DOHH2 (cell line): ENCODE measurements at regions not wholly inside any gene's neighbourhood (a gene's known extent, or its start where the extent isn't known, plus 50 kb on each side); places are given as distances from the start of the nearest gene placed in this dataset.

Experiments used
- H3F3A ChIP-seq: fragments of 200-600 bp; sonication (generic), shearing (Covaris generic); 2 replicates; pipeline ENCODE4 v1.6.0; 2016; ENCODE audit warnings: antibody characterized with exemption, mild to moderate bottlenecking; ENCODE audit not compliant: control insufficient read depth, insufficient read depth
- H3K27ac ChIP-seq: fragments of 200-600 bp; sonication (generic); 2 replicates; pipeline ENCODE4 v1.5.1; 2014; ENCODE audit warnings: low read depth, mild to moderate bottlenecking, low read length, moderate library complexity
- H3K27me3 ChIP-seq: fragments of 200-600 bp; sonication (generic); 2 replicates; pipeline ENCODE4 v1.6.1; 2014; ENCODE audit warnings: mild to moderate bottlenecking, low read length, mixed read lengths; ENCODE audit not compliant: control insufficient read depth
- H3K36me3 ChIP-seq: fragments of 200-600 bp; sonication (generic); 2 replicates; pipeline ENCODE4 v1.6.1; 2014; ENCODE audit warnings: mild to moderate bottlenecking, low read length, moderate library complexity, mixed read lengths; ENCODE audit not compliant: control insufficient read depth
- H3K4me1 ChIP-seq: fragments of 200-600 bp; sonication (generic); 2 replicates; pipeline ENCODE4 v1.6.1; 2014; ENCODE audit warnings: mild to moderate bottlenecking, low read length, mixed read lengths; ENCODE audit not compliant: control insufficient read depth
- H3K4me2 ChIP-seq: fragments of 200-600 bp; sonication (generic); 2 replicates; pipeline ENCODE4 v1.6.0; 2014; ENCODE audit warnings: mild to moderate bottlenecking, low read length, moderate library complexity
- H3K4me3 ChIP-seq: fragments of 200-600 bp; sonication (generic); 2 replicates; pipeline ENCODE4 v1.5.1; 2014; ENCODE audit warnings: mild to moderate bottlenecking, low read length, mixed read lengths
- H3K79me2 ChIP-seq: fragments of 200-600 bp; sonication (generic); 2 replicates; pipeline ENCODE4 v1.6.1; 2014; ENCODE audit warnings: mild to moderate bottlenecking, low read length, mixed read lengths; ENCODE audit not compliant: control insufficient read depth
- H3K9me2 ChIP-seq: fragments of 200-600 bp; sonication (generic); replicated peaks from 2 replicates; pipeline ENCODE4 v1.6.1; 2014; ENCODE audit warnings: mild to moderate bottlenecking, low read length, mixed read lengths; ENCODE audit not compliant: control insufficient read depth
- H3K9me3 ChIP-seq: fragments of 200-600 bp; sonication (generic); 2 replicates; pipeline ENCODE4 v1.6.1; 2014; ENCODE audit warnings: antibody characterized with exemption, low read length, mixed read lengths; ENCODE audit not compliant: control insufficient read depth, insufficient read depth
- H4K20me1 ChIP-seq: fragments of 200-600 bp; sonication (generic); 2 replicates; pipeline ENCODE4 v1.6.0; 2014; ENCODE audit warnings: low read depth, mild to moderate bottlenecking, antibody characterized with exemption, low read length, moderate library complexity; ENCODE audit not compliant: control insufficient read depth, insufficient read depth
- EZH2phosphoT487 ChIP-seq: fragments of 200-600 bp; sonication (generic); IDR thresholded peaks from 2 replicates; pipeline ENCODE4 v1.6.1; 2017; ENCODE audit warnings: borderline replicate concordance, mild to moderate bottlenecking, antibody characterized with exemption, low read length, moderate library complexity, mixed read lengths
- TF ChIP-seq, protein P1 (sequence below): fragments of 200-600 bp; sonication (generic); IDR thresholded peaks from one replicate; pipeline ENCODE4 v1.5.1; 2014; ENCODE audit warnings: antibody characterized with exemption, mild to moderate bottlenecking, low read depth, low read length; ENCODE audit not compliant: poor library complexity, severe bottlenecking

DNA sequence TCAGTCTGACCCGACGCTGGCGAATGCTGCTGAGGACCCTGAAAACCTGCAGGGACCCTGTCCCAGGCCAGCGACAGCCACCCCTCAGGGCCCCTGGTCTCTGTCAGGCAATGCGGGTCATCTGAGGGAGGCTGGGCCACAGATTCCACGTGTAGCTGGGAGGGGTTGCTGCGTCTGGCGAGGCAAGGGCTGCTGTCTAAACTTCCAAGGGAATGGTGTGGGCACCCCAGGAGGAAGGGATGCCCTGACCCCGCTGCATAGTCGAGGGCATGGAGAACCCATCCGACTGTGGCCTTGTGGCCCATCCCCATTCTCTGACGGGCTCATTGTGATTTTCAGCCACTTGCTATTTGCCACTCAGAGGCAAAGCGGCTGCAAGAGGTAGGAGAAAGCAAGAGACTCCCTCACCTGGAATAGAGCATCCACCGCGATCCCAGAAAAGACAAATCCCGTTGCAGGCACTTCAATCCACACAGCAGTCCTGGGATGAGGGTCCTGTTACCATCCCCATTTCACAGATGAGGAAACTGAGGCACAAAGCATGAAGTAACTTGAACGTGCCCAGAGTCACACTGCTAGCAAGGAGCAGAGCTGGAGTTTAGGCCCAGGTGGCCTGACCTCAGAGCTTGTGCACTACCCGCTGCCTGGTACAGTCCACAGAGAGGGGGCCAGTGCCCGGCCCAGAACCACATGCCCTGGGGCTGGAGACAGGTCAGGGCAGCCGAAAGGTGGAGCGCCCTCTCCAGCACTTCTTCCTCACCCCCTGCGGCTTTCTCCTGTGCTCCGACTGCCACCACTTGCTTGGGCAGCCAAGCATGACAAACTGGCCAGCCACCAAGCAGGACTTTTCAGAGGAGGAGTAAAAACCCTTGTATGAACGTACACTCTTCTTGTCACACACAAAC is 163.8 kb upstream of the KLF14 start:
- H3K27ac ChIP-seq = peak overlapping the region; percentile 14; the same call in 1 of the 2 replicates
- no peaks in the 10 kb centered on the region for H3K9me3 ChIP-seq
- no peaks in the 10 kb centered on the region for H3K27me3 ChIP-seq
- H3K9me2 ChIP-seq = no peaks in the 10 kb centered on the region
- peaks cover 24% of the 10 kb centered on the region for H3K79me2 ChIP-seq
- no peak for TF ChIP-seq EZH2phosphoT487
- TF ChIP-seq, protein P1, sequence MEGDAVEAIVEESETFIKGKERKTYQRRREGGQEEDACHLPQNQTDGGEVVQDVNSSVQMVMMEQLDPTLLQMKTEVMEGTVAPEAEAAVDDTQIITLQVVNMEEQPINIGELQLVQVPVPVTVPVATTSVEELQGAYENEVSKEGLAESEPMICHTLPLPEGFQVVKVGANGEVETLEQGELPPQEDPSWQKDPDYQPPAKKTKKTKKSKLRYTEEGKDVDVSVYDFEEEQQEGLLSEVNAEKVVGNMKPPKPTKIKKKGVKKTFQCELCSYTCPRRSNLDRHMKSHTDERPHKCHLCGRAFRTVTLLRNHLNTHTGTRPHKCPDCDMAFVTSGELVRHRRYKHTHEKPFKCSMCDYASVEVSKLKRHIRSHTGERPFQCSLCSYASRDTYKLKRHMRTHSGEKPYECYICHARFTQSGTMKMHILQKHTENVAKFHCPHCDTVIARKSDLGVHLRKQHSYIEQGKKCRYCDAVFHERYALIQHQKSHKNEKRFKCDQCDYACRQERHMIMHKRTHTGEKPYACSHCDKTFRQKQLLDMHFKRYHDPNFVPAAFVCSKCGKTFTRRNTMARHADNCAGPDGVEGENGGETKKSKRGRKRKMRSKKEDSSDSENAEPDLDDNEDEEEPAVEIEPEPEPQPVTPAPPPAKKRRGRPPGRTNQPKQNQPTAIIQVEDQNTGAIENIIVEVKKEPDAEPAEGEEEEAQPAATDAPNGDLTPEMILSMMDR = peak; percentile 9
- H3K4me2 ChIP-seq = peak overlapping the region; percentile 24
- peaks cover 20% of the 10 kb centered on the region for H3F3A ChIP-seq
- H3K4me3 ChIP-seq = no peak overlapping the region
- H3K36me3 ChIP-seq = peaks cover 43% of the 10 kb centered on the region
- peaks cover 8% of the 10 kb centered on the region; the same call in 1 of the 2 replicates for H4K20me1 ChIP-seq
- H3K4me1 ChIP-seq = peaks cover 50% of the 10 kb centered on the region

DNA sequence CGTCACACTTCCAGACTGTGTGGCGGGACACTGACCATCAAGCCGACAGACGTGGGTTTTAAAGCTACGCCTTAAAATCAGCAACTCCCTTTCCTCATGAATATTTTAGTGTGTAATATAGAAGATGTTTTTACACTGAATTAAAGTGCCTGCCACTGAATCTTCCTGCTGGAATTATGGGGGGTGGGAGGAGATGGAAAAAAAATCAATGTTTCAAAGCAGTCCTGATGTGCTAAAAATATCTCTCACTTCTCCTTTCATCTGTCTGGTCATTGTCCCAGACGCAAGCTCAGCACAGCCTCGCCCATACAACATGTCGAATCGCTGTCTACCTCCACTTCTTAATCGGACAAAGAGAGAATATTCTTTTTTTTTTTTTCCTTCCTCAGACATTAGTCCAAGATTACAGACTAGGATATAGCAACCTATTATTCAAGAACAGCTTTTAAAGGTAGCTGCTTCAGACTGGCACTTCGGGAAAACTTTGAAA is 165.1 kb upstream of the KLF14 start:
- Histone ChIP-seq H3K4me1 (peaks cover 50% of the 10 kb centered on the region), H3K79me2 (peaks cover 27% of the 10 kb centered on the region), H3F3A (peaks cover 23% of the 10 kb centered on the region), H3K27me3 (no peaks in the 10 kb centered on the region), H3K9me2 (no peaks in the 10 kb centered on the region), H3K9me3 (no peaks in the 10 kb centered on the region), H3K4me3 (no peak overlapping the region), H3K27ac (peak overlapping the region; percentile 14; the same call in 1 of the 2 replicates), H4K20me1 (peaks cover 8% of the 10 kb centered on the region; the same call in 1 of the 2 replicates), H3K4me2 (peak overlapping the region; percentile 24), H3K36me3 (peaks cover 52% of the 10 kb centered on the region)
- TF ChIP-seq, protein P1 = no peak
- no peak for TF ChIP-seq EZH2phosphoT487

DNA sequence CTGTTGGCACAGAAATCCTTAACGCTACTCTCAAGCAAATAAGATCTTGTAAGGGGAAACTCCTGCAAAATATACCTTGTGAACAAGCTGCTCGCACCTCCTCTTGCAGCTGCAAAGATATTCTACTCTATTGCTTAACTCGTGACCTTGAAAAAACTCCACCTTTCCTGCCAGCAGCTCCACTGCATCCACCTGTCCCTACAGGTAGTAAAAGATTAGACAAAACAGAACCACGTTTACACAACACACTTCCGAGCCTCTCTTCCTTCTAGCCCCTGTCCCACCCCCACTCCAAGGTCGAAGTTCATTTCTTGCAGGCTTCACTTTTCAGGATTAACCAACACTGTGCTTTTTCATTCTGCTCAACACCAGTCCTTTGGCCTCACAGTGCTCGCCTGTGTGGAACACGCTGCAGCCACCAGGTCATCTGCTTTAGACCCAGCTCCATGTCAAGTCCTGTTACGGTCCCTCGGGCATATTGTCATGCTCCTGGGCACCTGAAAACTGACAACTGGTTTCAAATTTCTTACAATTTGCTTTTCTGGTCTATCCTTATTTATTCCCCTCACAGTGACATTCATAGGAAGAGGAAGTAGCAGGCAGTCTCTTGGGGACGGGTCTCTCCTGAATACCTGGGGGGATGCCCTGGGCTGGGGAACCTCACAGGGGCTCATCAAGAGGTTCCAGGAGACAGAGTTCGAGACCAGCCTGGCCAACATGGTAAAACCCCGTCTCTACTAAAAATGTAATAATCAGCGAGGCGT is 165.8 kb upstream of the KLF14 start:
- Histone ChIP-seq H3K27me3 (no peaks in the 10 kb centered on the region), H3K4me2 (peak overlapping the region; percentile 24), H3K4me1 (peaks cover 50% of the 10 kb centered on the region), H3K36me3 (peaks cover 51% of the 10 kb centered on the region), H3K4me3 (peak overlapping the region; percentile 24), H3K9me2 (no peaks in the 10 kb centered on the region), H3F3A (peaks cover 23% of the 10 kb centered on the region), H4K20me1 (peaks cover 8% of the 10 kb centered on the region; the same call in 1 of the 2 replicates), H3K79me2 (peaks cover 27% of the 10 kb centered on the region), H3K27ac (peak overlapping the region; percentile 14), H3K9me3 (no peaks in the 10 kb centered on the region)
- TF ChIP-seq, protein P1 = no peak
- TF ChIP-seq EZH2phosphoT487 = no peak
